Progenitor cell of endocrine pancreas (in vitro differentiated cells): ENCODE measurements at regions not wholly inside any gene's neighbourhood (a gene's known extent, or its start where the extent isn't known, plus 50 kb on each side); places are given as distances from the start of the nearest gene placed in this dataset.

Source experiments
- DNase-seq: peaks from one replicate; pipeline ENCODE4 v3.0.0; 2021; ENCODE audit warnings: low spot score; ENCODE audit not compliant: unreplicated experiment
- H3K27ac Mint-ChIP-seq: 2 replicates; pipeline ENCODE4 v1.8.0; 2021; ENCODE audit warnings: mild to moderate bottlenecking, moderate library complexity, mixed read lengths
- H3K27me3 Mint-ChIP-seq: 2 replicates; pipeline ENCODE4 v1.8.0; 2021; ENCODE audit warnings: mixed read lengths
- H3K36me3 Mint-ChIP-seq: 2 replicates; pipeline ENCODE4 v1.8.0; 2022; ENCODE audit warnings: mixed read lengths; ENCODE audit not compliant: insufficient read depth
- H3K4me1 Mint-ChIP-seq: 2 replicates; pipeline ENCODE4 v1.8.0; 2021; ENCODE audit warnings: low read depth, mixed read lengths
- H3K4me3 Mint-ChIP-seq: 2 replicates; pipeline ENCODE4 v1.8.0; 2021; ENCODE audit warnings: low read depth, mild to moderate bottlenecking, moderate library complexity, mixed read lengths
- H3K9me3 Mint-ChIP-seq: 2 replicates; pipeline ENCODE4 v1.8.0; 2021; ENCODE audit warnings: low read depth, mixed read lengths
- CTCF ChIP-seq: fragments of 200-600 bp; sonication (generic); IDR thresholded peaks from one replicate; pipeline ENCODE4 v1.5.0; 2021; ENCODE audit warnings: antibody characterized with exemption, mild to moderate bottlenecking; ENCODE audit not compliant: unreplicated experiment

GRCh38 chr1:5296557-5297179 is 642.3 kb downstream of the AJAP1 start:
- Mint-ChIP-seq H3K4me1 (peaks cover 3% of the 10 kb centered on the region), H3K4me3 (no peak overlapping the region), H3K9me3 (no peaks in the 10 kb centered on the region), H3K27ac (no peak overlapping the region), H3K27me3 (peaks cover 14% of the 10 kb centered on the region), H3K36me3 (no peaks in the 10 kb centered on the region)
- no peak for DNase-seq
- TF ChIP-seq CTCF = no peak

- Mint-ChIP-seq H3K27ac (no peak overlapping the region), H3K9me3 (no peaks in the 10 kb centered on the region), H3K4me3 (no peak overlapping the region), H3K36me3 (no peaks in the 10 kb centered on the region), H3K27me3 (peaks cover 14% of the 10 kb centered on the region), H3K4me1 (peaks cover 3% of the 10 kb centered on the region)
- DNase-seq = no peak
- no peak for TF ChIP-seq CTCF
These were observed 641.7 kb downstream of the AJAP1 start for GRCh38 chr1:5296095-5296494.

GRCh38 chr1:5291889-5292288 is 637.5 kb downstream of the AJAP1 start:
- H3K9me3 Mint-ChIP-seq = no peaks in the 10 kb centered on the region
- H3K27me3 Mint-ChIP-seq = peaks cover 8% of the 10 kb centered on the region
- no peak overlapping the region for H3K4me3 Mint-ChIP-seq
- peaks cover 1% of the 10 kb centered on the region for H3K4me1 Mint-ChIP-seq
- no peaks in the 10 kb centered on the region for H3K36me3 Mint-ChIP-seq
- DNase-seq = no peak
- no peak overlapping the region for H3K27ac Mint-ChIP-seq
- TF ChIP-seq CTCF = no peak

GRCh38 chr1:5287178-5288150 is 633.1 kb downstream of the AJAP1 start:
- Mint-ChIP-seq H3K4me3 (no peak overlapping the region), H3K27me3 (peaks cover 11% of the 10 kb centered on the region), H3K4me1 (peaks cover 1% of the 10 kb centered on the region), H3K27ac (no peak overlapping the region), H3K36me3 (no peaks in the 10 kb centered on the region), H3K9me3 (no peaks in the 10 kb centered on the region)
- no peak for TF ChIP-seq CTCF
- no peak for DNase-seq

GRCh38 chr1:5286244-5286643 is 631.8 kb downstream of the AJAP1 start:
- Mint-ChIP-seq H3K4me3 (no peak overlapping the region), H3K9me3 (no peaks in the 10 kb centered on the region), H3K27me3 (peaks cover 11% of the 10 kb centered on the region), H3K36me3 (no peaks in the 10 kb centered on the region), H3K4me1 (peaks cover 1% of the 10 kb centered on the region), H3K27ac (no peak overlapping the region)
- TF ChIP-seq CTCF = no peak
- no peak for DNase-seq
